VCaP (cell line): ENCODE measurements at regions not wholly inside any gene's neighbourhood (a gene's known extent, or its start where the extent isn't known, plus 50 kb on each side); places are given as distances from the start of the nearest gene placed in this dataset.
A peak's percentile ranks its signal among the peaks of the same experiment; 100 is the strongest.

Source experiments
- H3K27ac ChIP-seq: fragments of 450-650 bp; 2 replicates; pipeline ENCODE4 v1.5.1; 2017
- CTCF ChIP-seq: fragments of 450-650 bp; conservative IDR thresholded peaks from 2 replicates; pipeline ENCODE4 v1.5.1; 2017; ENCODE audit warnings: mild to moderate bottlenecking, moderate library complexity

- TF ChIP-seq CTCF: no peak
- H3K27ac ChIP-seq: no peak overlapping the region
Measured at GRCh38 chr3:28903171-28903601, 377.7 kb upstream of the RBMS3 start.

GRCh38 chr3:28905798-28906197 is 375.1 kb upstream of the RBMS3 start:
- TF ChIP-seq CTCF: no peak
- no peak overlapping the region for H3K27ac ChIP-seq

GRCh38 chr3:28906561-28907310 is 374.1 kb upstream of the RBMS3 start:
- TF ChIP-seq CTCF: no peak
- no peak overlapping the region for H3K27ac ChIP-seq

GRCh38 chr3:28907616-28908015 is 373.3 kb upstream of the RBMS3 start:
- no peak overlapping the region for H3K27ac ChIP-seq
- TF ChIP-seq CTCF: no peak

- TF ChIP-seq CTCF: no peak
- no peak overlapping the region for H3K27ac ChIP-seq
Measured at GRCh38 chr3:28912120-28912885, 368.6 kb upstream of the RBMS3 start.

- peak; percentile 53 for TF ChIP-seq CTCF
- H3K27ac ChIP-seq: no peak overlapping the region
Measured at GRCh38 chr3:28915741-28916500, 364.9 kb upstream of the RBMS3 start.
